Prostate gland (tissue), 2 donors: ENCODE measurements at regions not wholly inside any gene's neighbourhood (a gene's known extent, or its start where the extent isn't known, plus 50 kb on each side); places are given as distances from the start of the nearest gene placed in this dataset.
"Not testable (repeated sequence)": the region's sequence is repeated elsewhere in the genome, so short reads cannot be mapped to it uniquely, and the experiment has no call there.

Source experiments
- DNase-seq: peaks from one replicate; pipeline ENCODE4 v3.0.0-alpha.2; 2019; ENCODE audit warnings: low spot score
- H3K27ac ChIP-seq, 2 donors: fragments of 200-600 bp; sonication (generic); 2 replicates each; pipeline ENCODE4 v1.5.1; 2017 to 2019
- H3K27me3 ChIP-seq: fragments of 200-600 bp; sonication (generic); replicated peaks from 2 replicates; pipeline ENCODE4 v1.5.1; 2019; ENCODE audit not compliant: insufficient read depth
- H3K36me3 ChIP-seq, 2 donors: fragments of 200-600 bp; sonication (generic); 1 replicate in 1 of 2; 2 replicates in 1 of 2; pipeline versions ENCODE4 v1.5.1 to v1.8.1; 2017 to 2019
- H3K4me1 ChIP-seq: fragments of 200-600 bp; sonication (generic); replicated peaks from 2 replicates; pipeline ENCODE4 v1.5.1; 2019
- H3K4me3 ChIP-seq, 2 donors: fragments of 200-600 bp; sonication (generic); 2 replicates each; pipeline ENCODE4 v1.5.1; 2017 to 2019
- H3K9me3 ChIP-seq: fragments of 200-600 bp; sonication (generic); 2 replicates; pipeline ENCODE4 v1.5.1; 2017
- POLR2A ChIP-seq: fragments of 450-650 bp; IDR thresholded peaks from one replicate; pipeline ENCODE4 v1.6.1; 2016; ENCODE audit warnings: antibody characterized with exemption, mild to moderate bottlenecking
- POLR2AphosphoS5 ChIP-seq: sonication (generic); formaldehyde crosslinking; IDR thresholded peaks from one replicate; pipeline ENCODE4 v1.6.1; 2017; ENCODE audit warnings: antibody characterized with exemption
- WGBS: methylation state at CpG from one replicate; pipeline ENCODE4 v1.1.5; 2018; 5-methylcytosine and 5-hydroxymethylcytosine counted together
- intact Hi-C: fragments of 100-400 bp; cut with DNase I; formaldehyde crosslinking; loops from one replicate; pipeline ENCODE4 v1.14.2; 2022
- TF ChIP-seq, protein P1 (sequence below), 4 experiments: fragments of 200-600 bp in 2 of 4; fragments of 450-650 bp in 2 of 4; sonication (generic) in 2 of 4; IDR thresholded peaks; 1 replicate in 3 of 4; 2 replicates in 1 of 4; pipeline ENCODE4 v1.5.1; 2016 to 2019; ENCODE audit warnings: antibody characterized with exemption in 4 of 4, mild to moderate bottlenecking in 2 of 4, moderate library complexity in 2 of 4

DNA sequence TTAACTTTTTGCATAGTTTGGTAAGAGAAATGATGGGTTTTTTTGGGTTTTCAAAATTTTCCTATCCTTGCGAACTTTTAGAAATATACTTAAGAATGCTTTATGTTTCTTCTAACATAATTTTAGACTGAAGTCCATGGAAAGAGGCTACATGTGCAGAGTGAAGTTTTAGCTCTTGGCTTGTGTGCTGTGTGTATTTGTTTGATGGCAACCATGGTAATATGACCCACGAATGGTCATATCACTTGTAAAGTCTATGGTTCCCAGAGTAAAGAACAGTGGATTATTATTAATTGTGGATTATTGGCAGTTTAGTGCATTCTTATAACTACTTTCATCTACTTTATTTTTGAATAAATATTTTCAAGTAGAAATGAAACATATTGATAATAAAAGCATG is 124.0 kb upstream of the GOLGA6L4 start:
- WGBS = 64% methylated on average over 2 of the region's 2 CpGs
- Histone ChIP-seq H3K27ac (no peak overlapping the region), H3K9me3 (no peaks in the 10 kb centered on the region), H3K27me3 (no peaks in the 10 kb centered on the region), H3K36me3 (no peaks in the 10 kb centered on the region), H3K4me3 (no peak overlapping the region), H3K4me1 (no peaks in the 10 kb centered on the region)
- TF ChIP-seq, protein P1, sequence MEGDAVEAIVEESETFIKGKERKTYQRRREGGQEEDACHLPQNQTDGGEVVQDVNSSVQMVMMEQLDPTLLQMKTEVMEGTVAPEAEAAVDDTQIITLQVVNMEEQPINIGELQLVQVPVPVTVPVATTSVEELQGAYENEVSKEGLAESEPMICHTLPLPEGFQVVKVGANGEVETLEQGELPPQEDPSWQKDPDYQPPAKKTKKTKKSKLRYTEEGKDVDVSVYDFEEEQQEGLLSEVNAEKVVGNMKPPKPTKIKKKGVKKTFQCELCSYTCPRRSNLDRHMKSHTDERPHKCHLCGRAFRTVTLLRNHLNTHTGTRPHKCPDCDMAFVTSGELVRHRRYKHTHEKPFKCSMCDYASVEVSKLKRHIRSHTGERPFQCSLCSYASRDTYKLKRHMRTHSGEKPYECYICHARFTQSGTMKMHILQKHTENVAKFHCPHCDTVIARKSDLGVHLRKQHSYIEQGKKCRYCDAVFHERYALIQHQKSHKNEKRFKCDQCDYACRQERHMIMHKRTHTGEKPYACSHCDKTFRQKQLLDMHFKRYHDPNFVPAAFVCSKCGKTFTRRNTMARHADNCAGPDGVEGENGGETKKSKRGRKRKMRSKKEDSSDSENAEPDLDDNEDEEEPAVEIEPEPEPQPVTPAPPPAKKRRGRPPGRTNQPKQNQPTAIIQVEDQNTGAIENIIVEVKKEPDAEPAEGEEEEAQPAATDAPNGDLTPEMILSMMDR (IDR thresholded peaks at IDR 0.05) = no peak
- no peak for TF ChIP-seq POLR2AphosphoS5
- no peak for TF ChIP-seq POLR2A
- DNase-seq = no peak
- intact Hi-C loops = no loop called here

DNA sequence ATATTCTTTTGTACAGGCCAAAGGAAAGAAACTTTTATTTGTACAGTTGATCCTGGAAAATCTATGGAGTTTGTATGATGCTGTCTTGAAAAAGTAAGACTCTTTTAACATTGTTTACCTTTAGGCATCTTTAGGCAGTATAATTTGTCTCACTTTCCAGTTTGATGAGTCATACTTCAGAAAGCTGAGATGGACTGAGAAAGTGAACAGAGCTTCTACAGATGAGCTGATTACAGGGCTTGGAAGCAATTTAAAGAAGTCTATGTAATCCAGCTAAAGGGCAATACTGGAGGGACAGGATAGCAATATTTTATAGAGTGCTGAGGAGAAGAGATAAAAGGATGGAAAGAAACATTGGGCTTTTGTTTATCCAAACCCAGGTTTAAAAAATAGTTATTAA is 123.5 kb upstream of the GOLGA6L4 start:
- Histone ChIP-seq H3K9me3 (no peaks in the 10 kb centered on the region), H3K27ac (no peak overlapping the region), H3K36me3 (no peaks in the 10 kb centered on the region), H3K4me1 (no peaks in the 10 kb centered on the region), H3K27me3 (no peaks in the 10 kb centered on the region), H3K4me3 (no peak overlapping the region)
- TF ChIP-seq POLR2AphosphoS5 (no peak), POLR2A (no peak)
- TF ChIP-seq, protein P1 (IDR thresholded peaks at IDR 0.05) = no peak
- no peak for DNase-seq
- intact Hi-C loops = no loop called here

DNA sequence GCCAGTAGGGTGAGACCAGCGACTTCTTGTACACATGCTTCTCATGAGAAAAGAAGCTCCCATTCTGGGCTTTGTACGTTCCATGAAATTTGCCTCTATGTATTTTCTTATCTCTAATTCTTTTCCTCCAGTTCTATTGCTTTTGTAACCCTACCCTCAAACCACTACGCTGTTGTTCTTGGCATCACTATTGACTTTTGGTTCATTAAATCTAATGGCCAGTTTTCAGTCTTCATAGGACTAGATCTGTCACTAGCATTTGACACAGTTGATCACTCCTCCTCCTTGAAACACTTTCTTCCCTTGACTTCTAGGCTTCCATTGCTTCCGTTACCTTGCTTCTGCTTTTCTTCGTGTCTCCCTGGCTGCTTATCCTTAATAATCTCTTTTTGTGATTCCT is 121.7 kb upstream of the GOLGA6L4 start:
- no peaks in the 10 kb centered on the region for H3K9me3 ChIP-seq
- intact Hi-C loops = no loop called here
- no peak for TF ChIP-seq POLR2AphosphoS5
- TF ChIP-seq POLR2A = no peak
- TF ChIP-seq, protein P1 (IDR thresholded peaks at IDR 0.05) = no peak
- H3K27me3 ChIP-seq = no peaks in the 10 kb centered on the region
- no peaks in the 10 kb centered on the region for H3K4me1 ChIP-seq
- H3K27ac ChIP-seq = no peak overlapping the region
- no peak for DNase-seq
- no peak overlapping the region for H3K4me3 ChIP-seq
- WGBS = 91% methylated on average over 5 of the region's 5 CpGs
- H3K36me3 ChIP-seq = no peaks in the 10 kb centered on the region

DNA sequence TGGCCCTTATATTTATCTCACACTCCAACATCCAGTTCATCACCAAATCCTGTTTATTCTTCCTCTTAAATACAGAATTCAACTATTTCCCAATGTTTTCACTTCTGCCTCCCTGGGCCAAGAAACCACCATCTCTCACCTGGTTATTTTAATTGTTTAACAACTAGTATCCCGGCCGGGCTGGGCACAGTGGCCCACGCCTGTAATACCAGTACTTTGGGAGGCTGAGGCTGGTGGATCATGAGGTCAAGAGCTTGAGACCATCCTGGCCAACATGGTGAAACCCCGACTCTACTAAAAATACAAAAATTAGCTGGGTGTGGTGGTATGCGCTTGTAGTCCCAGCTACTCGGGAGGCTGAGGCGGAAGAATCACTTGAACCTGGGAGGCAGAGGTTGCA is 120.9 kb upstream of the GOLGA6L4 start:
- WGBS = 95% methylated on average over 7 of the region's 7 CpGs
- H3K4me1 ChIP-seq, H3K27ac ChIP-seq, H3K27me3 ChIP-seq, H3K36me3 ChIP-seq, DNase-seq, H3K4me3 ChIP-seq, intact Hi-C loops, H3K9me3 ChIP-seq: not testable (repeated sequence)

DNA sequence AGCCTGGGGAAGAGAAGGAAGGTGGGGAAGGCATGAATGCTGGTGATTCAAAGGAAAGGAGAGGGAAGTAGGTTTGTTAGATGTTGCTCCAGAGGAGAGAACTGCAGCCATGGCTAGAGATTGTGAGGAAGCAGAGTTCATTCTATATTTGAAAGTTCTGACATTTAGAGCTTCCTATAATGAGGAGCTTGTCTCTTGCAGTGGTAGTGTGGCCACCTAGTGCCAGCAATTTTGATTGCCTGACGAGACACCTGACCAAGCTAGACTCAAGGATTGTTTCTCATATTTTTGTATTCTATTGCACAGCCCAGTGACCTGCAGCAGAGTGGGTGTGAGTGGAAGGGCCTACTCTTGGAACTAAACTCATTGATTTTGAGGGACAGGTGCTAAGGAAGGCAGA is 116.2 kb upstream of the GOLGA6L4 start:
- H3K36me3 ChIP-seq, H3K4me1 ChIP-seq, H3K27ac ChIP-seq, intact Hi-C loops, H3K27me3 ChIP-seq, DNase-seq, H3K9me3 ChIP-seq, H3K4me3 ChIP-seq: not testable (repeated sequence)
- 54% methylated on average over 1 of the region's 1 CpG for WGBS

DNA sequence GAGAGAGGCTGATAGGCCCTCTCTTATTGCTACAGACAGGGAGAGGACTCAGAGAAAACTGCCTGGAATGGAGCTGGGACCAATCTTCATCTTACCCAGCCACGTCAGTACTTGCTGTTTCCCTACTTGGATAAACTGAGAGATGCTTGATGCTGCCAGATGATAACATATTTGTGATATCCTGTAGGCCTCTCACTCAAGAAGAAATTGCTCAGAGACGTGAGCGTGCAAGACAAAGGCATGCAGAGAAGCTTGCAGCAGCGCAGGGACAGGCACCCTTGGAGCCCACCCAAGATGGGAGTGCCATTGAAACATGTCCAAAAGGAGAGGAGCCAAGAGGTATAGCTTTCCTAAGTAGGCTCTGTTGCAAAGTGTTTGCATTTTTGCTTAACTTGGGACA is 114.7 kb upstream of the GOLGA6L4 start:
- H3K36me3 ChIP-seq, H3K27ac ChIP-seq, intact Hi-C loops, H3K9me3 ChIP-seq, H3K4me3 ChIP-seq, H3K27me3 ChIP-seq, H3K4me1 ChIP-seq: not testable (repeated sequence)
- 18% methylated on average over 4 of the region's 4 CpGs for WGBS
- DNase-seq = peak; percentile 13

DNA sequence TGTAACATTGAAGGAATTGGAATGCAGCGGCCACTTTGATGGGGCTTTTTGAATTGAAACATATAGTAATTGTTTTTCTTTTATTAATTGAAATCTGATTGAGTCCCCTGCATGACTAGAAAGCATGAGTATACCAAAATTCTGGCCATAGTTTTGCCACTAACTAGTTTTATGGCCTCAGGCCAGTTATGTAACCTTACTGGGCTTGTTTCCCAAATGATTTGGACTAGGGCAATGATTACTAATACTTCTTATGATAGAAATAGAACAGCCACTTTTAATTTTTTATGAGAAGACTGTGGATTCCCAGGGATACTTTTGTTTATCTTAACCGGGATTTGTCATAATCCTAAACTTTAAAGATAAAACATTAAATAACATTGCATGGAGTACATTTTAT is 106.9 kb upstream of the GOLGA6L4 start:
- H3K27me3 ChIP-seq, H3K9me3 ChIP-seq, H3K4me1 ChIP-seq, H3K4me3 ChIP-seq, H3K27ac ChIP-seq, intact Hi-C loops, DNase-seq, H3K36me3 ChIP-seq: not testable (repeated sequence)
- 69% methylated on average over 2 of the region's 2 CpGs for WGBS

DNA sequence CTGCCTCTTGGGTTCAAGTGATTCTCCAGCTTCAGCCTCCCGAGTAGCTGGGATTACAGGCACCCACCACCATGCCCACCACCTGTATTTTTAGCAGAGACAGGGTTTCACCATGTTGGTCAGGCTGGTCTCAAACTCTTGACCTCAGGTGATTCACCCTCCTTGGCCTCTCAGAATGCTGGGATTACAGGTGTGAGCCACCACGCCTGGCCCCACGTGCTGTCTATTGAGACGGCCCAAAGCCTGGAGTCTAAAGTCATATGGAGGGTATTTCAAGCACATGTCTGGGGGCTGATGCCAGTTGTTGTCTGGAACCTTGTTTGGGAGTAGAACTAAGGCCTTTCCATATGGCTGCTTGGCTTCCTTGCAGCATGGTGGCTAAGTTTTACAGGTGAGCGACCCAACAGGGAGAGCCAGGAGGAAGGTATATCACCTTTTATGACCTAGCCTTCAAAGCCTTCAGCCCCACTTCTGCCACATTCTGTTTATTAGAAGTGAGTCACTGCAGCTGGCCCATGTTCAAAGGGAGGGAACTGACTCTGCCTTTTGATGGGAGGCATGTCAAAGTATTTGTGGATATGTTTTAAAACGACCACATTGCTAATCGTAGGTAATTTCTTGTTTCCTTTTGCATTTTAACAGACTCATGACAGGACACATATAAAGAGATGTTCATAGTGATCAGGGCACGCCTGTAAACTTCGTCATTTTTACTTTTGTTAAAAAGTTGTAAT is 105.3 kb upstream of the GOLGA6L4 start:
- H3K4me1 ChIP-seq, H3K4me3 ChIP-seq, H3K36me3 ChIP-seq, H3K27me3 ChIP-seq, H3K9me3 ChIP-seq, intact Hi-C loops, DNase-seq, H3K27ac ChIP-seq: not testable (repeated sequence)
- 56% methylated on average over 9 of the region's 9 CpGs for WGBS

DNA sequence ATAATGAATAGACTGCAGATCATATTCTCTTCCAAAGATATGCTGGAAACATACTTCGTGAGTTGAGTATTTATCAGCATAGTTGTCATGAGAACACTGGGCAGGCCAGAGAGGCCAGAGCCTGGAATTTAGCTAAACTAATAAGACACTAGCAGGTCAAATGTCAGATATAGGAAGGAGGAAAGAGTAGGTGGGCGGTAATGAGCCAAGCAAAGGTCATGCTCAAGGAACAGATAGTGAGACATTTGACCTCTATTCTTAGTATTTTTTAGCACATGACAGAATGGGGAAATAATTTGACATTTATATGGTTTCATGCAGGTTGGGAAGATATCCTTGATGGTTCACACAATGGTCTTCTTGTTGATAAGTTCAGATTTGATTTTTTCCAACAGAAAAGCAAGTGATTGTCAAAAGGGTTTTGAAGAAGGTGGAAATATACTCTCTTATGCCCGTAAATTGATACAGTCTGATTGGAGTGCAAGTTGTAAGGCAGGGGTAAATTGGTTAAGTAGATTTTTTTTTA is 99.6 kb upstream of the GOLGA6L4 start:
- H3K36me3 ChIP-seq, H3K27me3 ChIP-seq, H3K4me3 ChIP-seq, H3K27ac ChIP-seq, intact Hi-C loops, DNase-seq, H3K4me1 ChIP-seq, H3K9me3 ChIP-seq: not testable (repeated sequence)
- WGBS = 91% methylated on average over 2 of the region's 3 CpGs
